ENCODE measurements at regions not wholly inside any gene's neighbourhood (a gene's known extent, or its start where the extent isn't known, plus 50 kb on each side); places are given as distances from the start of the nearest gene placed in this dataset.

DNA sequence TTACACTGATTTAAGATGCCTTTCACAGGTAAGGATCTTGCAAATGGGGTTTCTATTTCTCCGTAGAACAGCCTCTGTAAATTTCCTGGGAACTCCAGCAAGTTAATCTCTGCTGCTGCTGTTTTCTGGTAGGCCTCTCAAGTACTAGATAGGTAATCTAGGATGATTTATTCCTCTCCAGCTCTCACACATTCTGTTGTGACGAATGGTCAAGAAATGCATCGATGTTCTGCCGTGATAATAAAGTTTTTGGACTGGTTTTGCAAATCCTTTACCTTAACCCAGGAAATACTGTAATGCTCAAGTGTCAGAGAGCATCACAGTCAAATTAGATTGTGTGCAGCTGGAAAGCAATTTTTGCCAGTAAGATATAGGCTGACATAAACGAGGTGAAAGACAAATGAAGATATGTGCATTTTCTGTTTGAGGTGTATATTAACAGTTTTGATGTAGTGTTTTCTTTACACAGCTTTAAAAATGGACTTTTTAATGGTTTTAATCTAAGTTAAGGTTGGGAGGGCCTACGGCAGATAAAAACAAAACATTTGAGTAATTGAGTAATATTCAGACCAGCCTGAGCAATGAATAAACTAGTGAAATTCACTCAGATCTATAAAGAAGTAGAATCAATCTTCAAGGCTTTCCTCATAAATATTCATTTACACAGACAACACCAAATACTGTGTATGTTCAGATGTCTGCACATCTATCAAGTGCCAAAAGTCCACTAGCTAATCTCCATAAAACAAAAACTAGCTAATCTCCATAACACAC is 300.6 kb upstream of the EDIL3 start:
- TF ChIP-seq, protein P1, sequence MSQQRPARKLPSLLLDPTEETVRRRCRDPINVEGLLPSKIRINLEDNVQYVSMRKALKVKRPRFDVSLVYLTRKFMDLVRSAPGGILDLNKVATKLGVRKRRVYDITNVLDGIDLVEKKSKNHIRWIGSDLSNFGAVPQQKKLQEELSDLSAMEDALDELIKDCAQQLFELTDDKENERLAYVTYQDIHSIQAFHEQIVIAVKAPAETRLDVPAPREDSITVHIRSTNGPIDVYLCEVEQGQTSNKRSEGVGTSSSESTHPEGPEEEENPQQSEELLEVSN (IDR thresholded peaks at IDR 0.05; ENCODE audit: borderline replicate concordance, low read depth): no peak
- TF ChIP-seq HEYL (CRISPR knock-in tag; IDR thresholded peaks at IDR 0.05) (no peak), HDAC2 (IDR thresholded peaks at IDR 0.05) (no peak), FOSL2 (IDR thresholded peaks at IDR 0.05) (no peak), FOSL2 (CRISPR knock-in tag; IDR thresholded peaks at IDR 0.05) (no peak), HOXA7 (CRISPR knock-in tag; IDR thresholded peaks at IDR 0.05) (no peak), ESRRA (IDR thresholded peaks at IDR 0.05; ENCODE audit: borderline replicate concordance, low read length) (no peak), KDM1A (IDR thresholded peaks at IDR 0.05; ENCODE audit: low read depth) (no peak), CEBPB (IDR thresholded peaks at IDR 0.05) (no peak), PHF8 (IDR thresholded peaks at IDR 0.05; ENCODE audit: borderline replicate concordance, low read depth) (no peak), TP53 (CRISPR knock-in tag; IDR thresholded peaks at IDR 0.05) (no peak), MAZ (IDR thresholded peaks at IDR 0.05; ENCODE audit: borderline replicate concordance, low read depth, low read length) (no peak), BHLHE40 (IDR thresholded peaks at IDR 0.05; ENCODE audit: low read depth, low read length) (no peak), EHF (CRISPR knock-in tag; IDR thresholded peaks at IDR 0.05) (no peak), RFX5 (IDR thresholded peaks at IDR 0.05) (no peak), SREBF2 (IDR thresholded peaks at IDR 0.05) (no peak)
- TF ChIP-seq, protein P2, sequence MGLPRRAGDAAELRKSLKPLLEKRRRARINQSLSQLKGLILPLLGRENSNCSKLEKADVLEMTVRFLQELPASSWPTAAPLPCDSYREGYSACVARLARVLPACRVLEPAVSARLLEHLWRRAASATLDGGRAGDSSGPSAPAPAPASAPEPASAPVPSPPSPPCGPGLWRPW (IDR thresholded peaks at IDR 0.05): no peak
- TF ChIP-seq, protein P3, sequence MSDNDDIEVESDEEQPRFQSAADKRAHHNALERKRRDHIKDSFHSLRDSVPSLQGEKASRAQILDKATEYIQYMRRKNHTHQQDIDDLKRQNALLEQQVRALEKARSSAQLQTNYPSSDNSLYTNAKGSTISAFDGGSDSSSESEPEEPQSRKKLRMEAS (IDR thresholded peaks at IDR 0.05): no peak
- TF ChIP-seq, protein P4, sequence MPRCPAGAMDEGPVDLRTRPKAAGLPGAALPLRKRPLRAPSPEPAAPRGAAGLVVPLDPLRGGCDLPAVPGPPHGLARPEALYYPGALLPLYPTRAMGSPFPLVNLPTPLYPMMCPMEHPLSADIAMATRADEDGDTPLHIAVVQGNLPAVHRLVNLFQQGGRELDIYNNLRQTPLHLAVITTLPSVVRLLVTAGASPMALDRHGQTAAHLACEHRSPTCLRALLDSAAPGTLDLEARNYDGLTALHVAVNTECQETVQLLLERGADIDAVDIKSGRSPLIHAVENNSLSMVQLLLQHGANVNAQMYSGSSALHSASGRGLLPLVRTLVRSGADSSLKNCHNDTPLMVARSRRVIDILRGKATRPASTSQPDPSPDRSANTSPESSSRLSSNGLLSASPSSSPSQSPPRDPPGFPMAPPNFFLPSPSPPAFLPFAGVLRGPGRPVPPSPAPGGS (IDR thresholded peaks at IDR 0.05): no peak
- TF ChIP-seq, protein P5, sequence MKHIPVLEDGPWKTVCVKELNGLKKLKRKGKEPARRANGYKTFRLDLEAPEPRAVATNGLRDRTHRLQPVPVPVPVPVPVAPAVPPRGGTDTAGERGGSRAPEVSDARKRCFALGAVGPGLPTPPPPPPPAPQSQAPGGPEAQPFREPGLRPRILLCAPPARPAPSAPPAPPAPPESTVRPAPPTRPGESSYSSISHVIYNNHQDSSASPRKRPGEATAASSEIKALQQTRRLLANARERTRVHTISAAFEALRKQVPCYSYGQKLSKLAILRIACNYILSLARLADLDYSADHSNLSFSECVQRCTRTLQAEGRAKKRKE (CRISPR knock-in tag; IDR thresholded peaks at IDR 0.05; ENCODE audit: low read depth): no peak
- TF ChIP-seq, protein P6, sequence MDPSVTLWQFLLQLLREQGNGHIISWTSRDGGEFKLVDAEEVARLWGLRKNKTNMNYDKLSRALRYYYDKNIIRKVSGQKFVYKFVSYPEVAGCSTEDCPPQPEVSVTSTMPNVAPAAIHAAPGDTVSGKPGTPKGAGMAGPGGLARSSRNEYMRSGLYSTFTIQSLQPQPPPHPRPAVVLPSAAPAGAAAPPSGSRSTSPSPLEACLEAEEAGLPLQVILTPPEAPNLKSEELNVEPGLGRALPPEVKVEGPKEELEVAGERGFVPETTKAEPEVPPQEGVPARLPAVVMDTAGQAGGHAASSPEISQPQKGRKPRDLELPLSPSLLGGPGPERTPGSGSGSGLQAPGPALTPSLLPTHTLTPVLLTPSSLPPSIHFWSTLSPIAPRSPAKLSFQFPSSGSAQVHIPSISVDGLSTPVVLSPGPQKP (IDR thresholded peaks at IDR 0.05; ENCODE audit: low read depth, low read length): no peak
- CTCF ChIA-PET: no interaction called here
- Histone ChIP-seq H3K4me3 (no peak overlapping the region), H3K27ac (no peak overlapping the region), H3K4me2 (no peak overlapping the region), H3K9me3 (no peaks in the 10 kb centered on the region), H3K4me1 (no peaks in the 10 kb centered on the region)
- POLR2A ChIA-PET: no interaction called here
- WGBS (ENCODE audit: missing lambda C conversion rate): 15% methylated on average over 6 of the region's 6 CpGs
- DNase-seq (ENCODE audit: low read depth in 1 of 2, low spot score in 1 of 2) (no peak), FAIRE-seq (no peak), ATAC-seq (no peak)

DNA sequence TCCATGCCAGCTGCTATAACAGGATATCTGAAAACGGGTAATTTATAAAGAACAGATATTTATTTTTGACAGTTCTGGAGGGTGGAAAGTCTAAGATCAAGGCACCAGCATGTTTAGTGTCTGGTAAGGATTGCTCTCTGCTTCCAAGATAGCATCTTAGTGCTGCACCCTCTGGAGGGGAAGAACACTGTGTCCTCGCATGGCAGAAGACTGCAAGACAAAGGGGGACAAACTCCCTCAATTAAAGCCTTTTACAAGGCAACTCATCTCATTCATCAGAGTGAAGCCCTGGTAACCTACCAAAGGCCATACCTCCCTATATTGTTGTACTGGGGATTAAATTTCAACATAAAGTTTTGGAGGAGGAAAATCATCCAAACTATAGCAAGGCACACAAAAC is 298.9 kb upstream of the EDIL3 start:
- TF ChIP-seq TFCP2L1 (CRISPR knock-in tag; IDR thresholded peaks at IDR 0.05) (no peak), ZFP36 (IDR thresholded peaks at IDR 0.05; ENCODE audit: borderline replicate concordance, partially characterized antibody) (no peak)
- TF ChIP-seq, protein P1 (IDR thresholded peaks at IDR 0.05; ENCODE audit: borderline replicate concordance, low read depth): no peak
- ChIA-PET CTCF (no interaction called here), POLR2A (no interaction called here)

More for the DNA sequence above, 298.9 kb upstream of the EDIL3 start:
- Histone ChIP-seq H3K27ac (no peak overlapping the region), H3K4me3 (no peak overlapping the region), H3K4me1 (no peaks in the 10 kb centered on the region), H3K4me2 (no peak overlapping the region), H3K9me3 (no peaks in the 10 kb centered on the region)
- ATAC-seq: no peak
- DNase-seq (ENCODE audit: low read depth in 1 of 2, low spot score in 1 of 2): no peak
- FAIRE-seq: no peak
- 20% methylated on average over 2 of the region's 2 CpGs for WGBS (ENCODE audit: missing lambda C conversion rate)
